Fibroblast of the aortic adventitia (primary cell): ENCODE measurements at regions not wholly inside any gene's neighbourhood (a gene's known extent, or its start where the extent isn't known, plus 50 kb on each side); places are given as distances from the start of the nearest gene placed in this dataset.

Source experiments
- DNase-seq: peaks from one replicate; pipeline ENCODE4 v3.0.0-alpha.2; 2010; ENCODE audit warnings: low read depth
- H3K4me3 ChIP-seq: 2 replicates; pipeline ENCODE4 v1.5.1; 2011; ENCODE audit warnings: low read depth, mild to moderate bottlenecking, control low read depth, low read length, moderate library complexity
- TF ChIP-seq, protein P1 (sequence below): IDR thresholded peaks from 2 replicates; pipeline ENCODE4 v1.5.1; 2011; ENCODE audit warnings: mild to moderate bottlenecking, low read length, control low read depth, inconsistent platforms; ENCODE audit not compliant: insufficient read depth

DNA sequence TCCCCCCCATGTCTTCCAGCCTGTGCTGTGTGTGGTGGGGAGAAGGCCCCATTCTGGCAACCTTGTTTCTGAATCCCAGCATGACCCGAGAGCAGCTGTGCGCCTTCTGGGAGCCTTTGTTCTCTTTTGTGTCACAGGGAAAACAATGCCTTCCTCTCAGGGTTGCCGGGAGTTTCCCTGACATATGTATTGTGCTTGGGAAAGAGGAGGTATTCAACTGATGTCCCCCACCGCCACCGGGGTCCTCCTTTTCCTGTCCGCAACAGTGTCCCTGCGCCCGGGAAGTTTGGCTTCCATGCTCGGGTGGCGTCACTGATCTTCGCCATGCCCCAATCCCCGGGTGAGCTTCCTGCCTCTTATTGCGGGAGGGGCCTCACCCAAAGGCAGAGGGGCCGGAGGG, 77.5 kb upstream of the ASB18 start:
- H3K4me3 ChIP-seq, result no peak overlapping the region
- DNase-seq, result no peak
- TF ChIP-seq, protein P1, sequence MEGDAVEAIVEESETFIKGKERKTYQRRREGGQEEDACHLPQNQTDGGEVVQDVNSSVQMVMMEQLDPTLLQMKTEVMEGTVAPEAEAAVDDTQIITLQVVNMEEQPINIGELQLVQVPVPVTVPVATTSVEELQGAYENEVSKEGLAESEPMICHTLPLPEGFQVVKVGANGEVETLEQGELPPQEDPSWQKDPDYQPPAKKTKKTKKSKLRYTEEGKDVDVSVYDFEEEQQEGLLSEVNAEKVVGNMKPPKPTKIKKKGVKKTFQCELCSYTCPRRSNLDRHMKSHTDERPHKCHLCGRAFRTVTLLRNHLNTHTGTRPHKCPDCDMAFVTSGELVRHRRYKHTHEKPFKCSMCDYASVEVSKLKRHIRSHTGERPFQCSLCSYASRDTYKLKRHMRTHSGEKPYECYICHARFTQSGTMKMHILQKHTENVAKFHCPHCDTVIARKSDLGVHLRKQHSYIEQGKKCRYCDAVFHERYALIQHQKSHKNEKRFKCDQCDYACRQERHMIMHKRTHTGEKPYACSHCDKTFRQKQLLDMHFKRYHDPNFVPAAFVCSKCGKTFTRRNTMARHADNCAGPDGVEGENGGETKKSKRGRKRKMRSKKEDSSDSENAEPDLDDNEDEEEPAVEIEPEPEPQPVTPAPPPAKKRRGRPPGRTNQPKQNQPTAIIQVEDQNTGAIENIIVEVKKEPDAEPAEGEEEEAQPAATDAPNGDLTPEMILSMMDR, result no peak

DNA sequence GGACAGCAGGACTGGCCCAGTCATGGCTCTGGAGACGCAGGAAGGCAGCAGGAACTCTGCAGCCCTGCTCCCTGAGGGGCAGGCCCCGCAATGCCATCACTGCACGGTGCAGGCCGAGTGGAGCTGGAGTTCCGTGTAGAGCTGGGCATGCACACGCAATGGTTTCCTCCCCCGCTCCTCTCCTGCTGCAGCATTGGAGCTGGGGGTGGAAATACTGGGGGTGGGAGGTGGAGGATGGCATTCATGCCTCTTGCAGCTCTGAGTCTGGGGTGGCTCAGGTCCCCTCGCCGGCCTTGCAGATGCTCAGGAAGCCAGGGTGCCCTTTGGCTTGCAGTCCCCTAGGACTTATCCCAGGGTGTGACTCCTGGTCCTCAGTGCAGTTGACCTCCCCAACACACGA, 78.3 kb upstream of the ASB18 start:
- H3K4me3 ChIP-seq, result no peak overlapping the region
- TF ChIP-seq, protein P1, result no peak
- no peak for DNase-seq

DNA sequence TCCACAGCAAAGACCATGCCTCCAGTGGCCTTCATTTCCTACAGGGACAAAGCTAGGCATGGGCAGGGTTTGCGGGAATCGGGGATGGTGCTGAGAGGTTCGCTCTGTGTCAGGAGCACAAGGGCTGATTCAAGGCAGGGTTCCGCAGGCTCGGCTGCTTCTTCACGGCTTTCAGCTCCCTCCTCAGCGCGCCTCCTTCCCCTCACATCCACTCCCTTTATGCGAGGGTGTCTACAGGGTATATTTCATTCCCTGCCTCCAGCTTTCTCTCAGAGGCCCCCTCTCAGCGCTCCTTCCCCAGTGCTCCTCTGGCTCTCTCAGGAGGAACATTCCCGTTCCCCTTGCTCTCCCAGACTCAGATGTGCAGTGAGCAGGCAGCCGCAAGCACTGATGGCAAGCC, 78.7 kb upstream of the ASB18 start:
- no peak for DNase-seq
- TF ChIP-seq, protein P1, result no peak
- H3K4me3 ChIP-seq, result no peak overlapping the region

DNA sequence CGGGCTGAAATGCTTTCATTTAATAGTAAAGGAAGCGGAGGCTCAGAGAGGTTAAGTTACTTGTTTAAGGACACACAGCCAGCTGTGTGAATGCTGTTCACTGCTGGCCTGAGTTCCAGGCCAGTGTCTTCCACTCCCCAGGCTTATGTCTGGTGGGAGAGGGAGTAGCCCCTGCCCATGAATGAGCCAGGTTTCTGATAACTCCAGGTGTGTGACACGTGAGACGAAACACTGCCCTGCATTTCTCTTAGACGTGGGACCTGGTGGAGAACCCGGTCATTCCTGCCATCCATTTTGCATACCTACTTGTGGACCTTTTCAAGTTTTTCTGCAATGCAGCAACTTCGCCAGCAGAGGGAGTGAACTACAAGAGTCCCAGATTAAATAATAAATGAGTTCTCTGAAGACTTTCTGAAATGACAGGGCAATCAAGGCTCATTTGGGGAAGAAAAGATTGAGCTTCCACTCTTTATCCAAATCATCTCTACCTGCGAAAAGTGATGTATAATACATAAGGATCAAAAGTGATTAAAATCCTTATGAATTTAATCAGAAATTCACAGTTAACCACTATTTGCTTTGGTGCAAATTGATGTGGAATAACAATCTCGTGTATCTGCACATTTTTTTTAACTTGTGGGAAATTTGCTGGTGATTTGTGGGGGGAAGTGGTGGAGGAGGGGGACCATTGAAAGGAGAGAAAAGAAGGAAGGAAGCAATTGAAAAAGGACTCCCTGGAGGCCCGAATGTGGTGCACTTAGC, 79.4 kb upstream of the ASB18 start:
- H3K4me3 ChIP-seq, result no peak overlapping the region
- TF ChIP-seq, protein P1, result peak; percentile 90
- DNase-seq, result peak; percentile 86

DNA sequence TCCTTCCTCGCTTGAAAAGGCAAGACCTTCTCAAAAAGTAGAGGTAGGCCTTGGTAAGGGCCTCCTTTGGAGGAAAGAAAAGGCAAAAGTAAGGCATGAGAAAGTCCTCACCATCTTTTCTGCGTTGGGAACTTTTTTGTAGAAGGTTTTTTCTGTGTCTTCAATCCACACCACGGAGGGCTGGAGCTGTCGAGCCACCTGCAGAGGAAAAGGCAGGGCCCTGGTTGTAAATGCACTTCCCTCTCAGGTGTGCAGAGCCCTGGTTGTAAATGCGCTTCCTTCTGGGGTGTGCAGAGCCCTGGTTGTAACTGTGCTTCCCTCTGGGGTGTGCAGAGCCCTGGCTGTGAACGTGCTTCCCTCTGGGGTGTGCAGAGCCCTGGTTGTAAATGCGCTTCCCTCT, 80.2 kb upstream of the ASB18 start:
- TF ChIP-seq, protein P1, result no peak
- DNase-seq, result no peak
- no peak overlapping the region for H3K4me3 ChIP-seq

DNA sequence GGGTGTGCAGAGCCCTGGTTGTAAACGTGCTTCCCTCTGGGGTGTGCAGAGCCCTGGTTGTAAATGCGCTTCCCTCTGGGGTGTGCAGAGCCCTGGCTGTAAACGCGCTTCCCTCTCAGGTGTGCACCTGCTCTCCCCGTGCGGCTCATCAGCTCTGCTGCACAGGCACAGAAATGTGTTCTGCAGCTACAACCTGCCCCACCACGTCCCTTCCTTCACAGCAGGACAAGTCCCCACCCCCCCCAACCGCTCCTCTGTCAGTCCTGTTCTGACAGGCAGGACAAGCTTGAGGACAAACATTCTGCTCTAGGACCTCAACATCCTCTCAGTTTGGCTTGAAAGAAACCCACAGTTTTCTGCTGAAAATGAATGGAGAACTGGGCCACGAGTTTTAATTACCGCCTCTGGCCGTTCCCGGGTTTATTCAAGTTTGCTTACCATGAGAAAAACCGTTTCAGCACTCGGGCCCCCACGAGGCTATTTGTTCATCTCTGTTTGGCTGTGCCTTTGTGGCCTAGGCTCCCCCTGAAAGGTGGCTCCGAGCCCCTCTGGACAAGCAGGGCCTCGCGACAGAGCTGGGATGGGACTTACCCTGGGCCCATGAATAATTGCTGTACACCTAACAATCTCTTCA, 81.0 kb upstream of the ASB18 start:
- TF ChIP-seq, protein P1, result no peak
- DNase-seq, result no peak
- no peak overlapping the region for H3K4me3 ChIP-seq

DNA sequence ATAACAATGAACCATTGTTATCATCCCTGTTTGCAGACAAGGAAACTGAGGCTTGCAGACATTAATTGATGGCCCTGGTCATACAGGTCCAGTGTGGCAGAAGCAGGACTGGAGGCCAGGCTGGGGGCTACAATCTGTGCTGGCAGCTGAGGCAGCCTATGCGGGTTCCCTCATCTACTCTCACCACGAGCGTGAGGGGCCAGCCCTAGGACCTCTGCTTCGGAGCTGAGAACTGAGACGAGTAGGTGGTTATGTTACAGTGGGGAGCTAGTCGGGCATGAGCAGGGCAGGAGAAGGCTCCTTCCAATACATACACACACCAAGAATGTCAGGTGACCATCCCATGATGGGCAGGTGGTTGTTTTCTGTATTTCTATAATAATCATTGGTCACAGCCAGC, 82.2 kb upstream of the ASB18 start:
- TF ChIP-seq, protein P1, result no peak
- no peak for DNase-seq
- no peak overlapping the region for H3K4me3 ChIP-seq
